GM19239 (cell line): ENCODE measurements at regions not wholly inside any gene's neighbourhood (a gene's known extent, or its start where the extent isn't known, plus 50 kb on each side); places are given as distances from the start of the nearest gene placed in this dataset.

Source experiments
- DNase-seq: peaks from one replicate; pipeline ENCODE4 v3.0.0; 2011; ENCODE audit warnings: low spot score; ENCODE audit not compliant: insufficient read length
- FAIRE-seq: peaks from 2 replicates; lab custom pipeline; 2011; peaks lifted over from hg19 to GRCh38; lab: Jason Lieb, UNC

DNA sequence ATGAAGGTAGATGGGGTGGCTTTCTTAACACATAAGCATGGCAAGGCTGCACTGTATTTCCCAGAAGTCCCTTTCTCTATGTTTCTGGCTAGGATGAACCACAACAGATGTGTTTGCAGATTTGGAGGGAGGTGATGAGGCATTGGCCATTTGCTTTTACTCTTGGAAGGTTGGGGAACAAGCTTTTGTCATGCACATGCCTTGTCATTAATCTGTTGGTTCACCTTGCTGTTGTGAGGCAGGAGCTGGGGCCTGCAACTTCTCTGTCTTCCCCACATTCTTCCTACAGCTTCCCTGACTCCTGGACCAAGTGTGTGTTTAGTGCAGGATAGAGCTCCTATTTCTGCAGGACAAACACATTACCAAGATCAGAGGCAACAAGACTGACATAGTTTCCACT, 326.2 kb upstream of the SPTLC3 start:
- FAIRE-seq (no peak), DNase-seq (no peak)

DNA sequence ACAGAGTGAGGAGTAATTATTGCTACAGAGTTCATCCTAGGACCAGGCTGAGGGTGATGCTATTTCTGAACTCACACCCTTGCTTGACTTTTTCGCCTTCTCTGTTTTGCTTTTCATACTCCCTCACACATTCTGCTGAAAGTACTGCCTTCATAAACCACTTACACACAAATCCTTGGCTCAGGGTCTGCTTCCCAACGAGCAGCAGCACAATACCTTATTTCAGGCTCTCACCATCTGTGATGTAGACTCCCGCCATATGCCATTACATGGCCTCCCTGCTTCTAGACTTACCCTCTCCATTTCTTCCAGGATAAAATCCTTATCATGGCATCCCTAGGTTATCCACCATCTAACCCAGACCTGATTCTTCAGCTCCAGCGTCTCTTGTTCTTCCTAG, 321.3 kb upstream of the SPTLC3 start:
- FAIRE-seq (no peak), DNase-seq (no peak)

DNA sequence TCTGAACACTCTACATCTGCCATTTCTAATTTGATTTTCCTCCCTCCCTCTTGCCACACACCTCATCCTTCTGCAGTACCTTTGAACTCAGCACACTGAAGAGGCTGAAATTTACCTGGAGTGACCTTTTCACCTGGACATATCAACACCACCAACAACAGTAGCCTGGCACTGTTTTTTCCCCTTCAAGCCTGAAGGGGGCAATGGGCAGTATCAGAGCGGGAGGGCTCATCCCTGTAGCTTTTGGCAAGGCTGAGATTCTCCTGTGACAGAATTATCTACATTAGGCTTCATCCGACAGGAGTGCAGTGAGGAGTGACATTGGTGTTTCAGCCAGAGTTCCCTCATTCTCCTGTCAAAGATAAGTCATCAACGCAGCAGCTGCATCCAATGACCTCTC, 312.8 kb upstream of the SPTLC3 start:
- no peak for DNase-seq
- FAIRE-seq: no peak

DNA sequence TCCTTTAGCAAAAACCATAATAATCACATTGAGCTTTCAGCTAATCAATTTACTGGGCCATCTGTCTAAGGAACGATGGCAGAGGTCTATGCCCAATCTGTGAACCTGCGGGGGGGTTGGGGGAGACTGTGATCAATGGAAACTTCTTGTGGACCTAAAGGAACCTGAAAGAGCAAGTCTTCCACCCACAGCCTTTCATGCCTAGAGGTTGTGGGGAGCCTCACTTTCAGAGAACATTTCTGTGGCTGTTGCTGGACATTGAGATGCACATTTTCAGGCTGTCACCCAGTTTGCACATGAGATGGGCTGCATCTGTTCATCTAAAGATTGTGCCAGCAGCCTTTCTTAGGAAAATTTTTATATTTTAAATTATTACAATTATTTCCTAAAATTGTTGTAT, 310.0 kb upstream of the SPTLC3 start:
- DNase-seq: no peak
- no peak for FAIRE-seq

DNA sequence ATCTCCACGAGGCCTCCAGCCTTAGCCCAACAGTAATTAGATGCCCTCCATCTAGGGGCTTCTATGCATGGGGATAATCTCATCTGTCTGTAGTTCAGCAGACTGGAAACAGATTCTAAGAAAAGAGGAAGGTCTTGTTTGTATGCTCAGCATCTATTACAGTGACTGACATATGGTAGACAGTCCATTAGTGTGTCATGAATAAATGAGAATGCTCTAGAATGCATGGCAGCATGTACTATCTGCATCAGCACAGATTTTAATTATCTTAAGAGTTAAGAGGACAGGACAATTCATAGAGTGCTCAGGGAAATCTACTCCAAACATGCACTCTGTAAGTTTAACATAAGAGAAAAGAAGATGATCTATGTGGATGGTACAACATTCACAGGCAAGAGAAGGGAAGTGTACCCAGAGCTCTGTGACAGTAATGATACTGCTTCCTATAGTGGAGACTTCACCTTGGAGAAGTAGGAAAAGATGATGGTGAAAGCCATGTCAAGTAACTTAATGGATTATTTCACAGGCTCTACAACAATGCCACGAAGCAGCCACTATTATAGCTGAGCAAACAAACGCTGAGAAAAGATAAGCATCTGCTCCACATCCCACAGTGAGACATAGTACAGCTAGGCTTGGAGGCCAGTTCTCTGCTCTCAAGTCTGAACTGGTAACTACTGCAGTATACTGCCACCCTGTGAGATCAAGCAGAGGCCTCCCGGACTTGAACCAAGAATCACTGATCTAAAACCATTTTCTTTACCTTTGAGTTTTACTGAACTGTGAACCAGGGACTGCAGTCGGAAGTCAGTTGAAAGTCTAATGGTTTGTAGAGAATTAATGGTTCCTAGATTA, 309.2 kb upstream of the SPTLC3 start:
- FAIRE-seq: no peak
- no peak for DNase-seq

DNA sequence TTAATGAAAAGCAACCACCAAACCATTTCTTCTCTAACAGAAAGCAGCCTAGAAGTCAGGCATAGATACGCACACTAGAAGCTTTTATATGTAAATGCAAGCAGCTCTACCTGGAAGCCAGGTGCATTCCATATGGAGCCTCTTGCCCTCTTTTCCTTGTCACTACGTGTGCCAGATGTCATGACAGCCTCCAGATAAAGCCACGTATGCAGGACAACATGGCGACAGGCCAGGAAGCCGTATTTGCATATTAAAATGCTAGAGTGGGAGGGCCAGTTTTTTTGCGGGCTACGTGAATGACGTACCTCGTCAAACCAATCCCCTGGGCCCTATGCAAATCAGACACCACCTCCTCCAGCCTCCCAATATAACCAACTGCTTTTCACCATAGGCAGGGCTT, 308.1 kb upstream of the SPTLC3 start:
- DNase-seq (no peak), FAIRE-seq (no peak)

DNA sequence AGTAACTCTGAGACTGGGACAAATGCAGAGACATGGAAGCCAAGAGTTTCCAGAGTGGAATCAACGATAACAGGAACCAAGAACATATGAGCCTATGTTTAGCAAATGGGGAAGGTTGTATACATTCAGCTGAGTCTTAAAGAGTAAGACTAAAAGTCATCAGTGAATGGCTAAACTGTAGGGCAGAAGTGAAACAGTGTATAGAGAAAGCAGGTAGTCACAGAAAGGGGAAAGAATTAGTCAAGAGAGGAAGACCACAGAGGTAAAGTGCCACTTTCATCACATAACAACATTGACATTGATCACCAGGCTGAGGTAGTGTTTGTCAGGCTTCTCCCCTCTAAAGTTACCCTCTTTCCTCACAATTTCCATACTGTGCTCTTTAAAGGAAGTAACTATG, 306.5 kb upstream of the SPTLC3 start:
- FAIRE-seq (no peak), DNase-seq (no peak)

DNA sequence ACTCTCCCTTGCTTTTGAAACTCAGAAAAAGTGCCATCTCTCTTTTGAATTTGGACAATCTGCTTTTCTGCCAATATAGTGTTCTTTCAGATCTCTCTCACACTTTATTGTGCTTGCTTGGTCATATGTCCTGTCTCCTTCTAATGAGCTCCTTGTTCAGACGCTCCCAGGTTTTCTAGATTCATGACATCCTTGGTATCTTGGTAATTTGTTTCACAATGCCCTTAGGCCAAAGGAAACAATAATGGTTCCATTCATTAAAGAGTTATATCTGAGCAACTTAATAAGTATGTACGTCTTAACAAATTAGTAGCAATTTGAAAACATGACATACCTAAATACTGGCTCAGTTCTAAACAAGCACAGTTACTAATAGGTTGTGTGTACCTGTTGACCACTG, 293.4 kb upstream of the SPTLC3 start:
- no peak for FAIRE-seq

DNA sequence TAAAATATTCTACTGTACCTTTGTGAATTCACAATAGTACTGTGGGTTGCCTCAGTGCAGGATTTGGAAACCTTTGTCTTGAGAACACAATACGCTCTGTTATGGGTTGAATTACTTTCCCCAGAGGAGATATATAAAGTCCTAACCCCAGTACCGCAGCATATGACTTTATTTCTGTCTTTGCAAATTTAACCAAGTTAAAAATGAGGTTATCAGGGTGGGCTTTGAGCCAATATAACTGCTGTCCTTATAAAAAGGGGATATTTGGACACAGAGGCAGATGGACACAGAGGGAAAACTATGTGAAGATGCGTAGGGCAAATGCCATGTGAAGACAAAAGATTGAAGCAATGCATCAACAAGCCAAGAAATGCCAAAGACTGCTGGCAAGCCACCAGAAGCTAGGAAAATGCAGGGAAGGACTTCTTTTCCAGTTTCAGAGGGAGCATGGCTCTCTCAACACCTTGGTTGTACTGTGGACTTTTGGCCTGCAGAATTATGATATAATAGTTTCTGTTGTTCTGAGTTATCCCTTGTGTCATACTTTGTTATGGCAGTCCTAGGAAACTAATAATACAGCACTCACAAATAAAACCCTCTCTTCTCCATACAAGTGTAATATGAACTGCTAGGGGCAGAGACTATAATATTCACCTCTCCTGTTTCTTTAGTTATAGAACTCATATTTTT, 292.6 kb upstream of the SPTLC3 start:
- FAIRE-seq (no peak), DNase-seq (no peak)

More for the DNA sequence above, 293.4 kb upstream of the SPTLC3 start:
- no peak for DNase-seq

DNA sequence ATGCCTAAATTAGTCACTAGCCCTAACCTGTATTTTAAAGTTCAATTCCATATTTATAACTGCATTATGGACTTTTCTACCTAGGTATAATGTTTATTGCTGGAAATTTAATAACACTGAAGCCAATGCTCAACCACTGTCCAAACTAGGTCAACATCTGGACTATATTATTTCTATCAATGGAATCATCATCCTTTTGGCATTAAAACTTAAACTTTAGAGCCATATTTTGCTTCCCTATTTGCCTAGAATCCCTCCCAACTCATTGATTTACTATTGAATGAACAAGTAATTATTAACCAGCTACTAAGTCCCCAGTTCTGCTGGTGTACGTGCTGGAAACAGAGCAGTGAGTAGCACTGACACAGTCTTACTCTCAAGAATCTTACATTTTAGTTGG, 291.7 kb upstream of the SPTLC3 start:
- FAIRE-seq: no peak

DNA sequence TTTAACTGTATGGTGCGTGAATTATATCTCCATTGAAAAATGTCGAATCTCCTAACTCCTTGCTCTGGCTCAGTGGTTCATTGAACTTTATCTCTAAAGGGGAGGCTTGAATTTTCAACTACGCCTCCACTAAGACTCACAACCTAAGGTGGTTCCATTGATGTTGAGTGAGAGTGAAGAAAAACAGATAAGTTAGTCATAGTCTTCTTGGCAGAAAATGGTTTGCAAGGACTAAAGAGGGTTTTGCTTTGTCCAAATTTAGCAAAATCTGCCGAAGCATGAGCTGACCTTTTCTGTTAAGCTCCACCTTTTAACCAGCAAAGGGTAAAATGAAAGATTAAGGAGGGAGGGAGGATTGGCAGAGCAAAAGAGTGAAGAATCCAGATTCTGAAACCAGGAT, 290.2 kb upstream of the SPTLC3 start:
- FAIRE-seq: no peak
- no peak for DNase-seq

More for the DNA sequence above, 291.7 kb upstream of the SPTLC3 start:
- DNase-seq: no peak

DNA sequence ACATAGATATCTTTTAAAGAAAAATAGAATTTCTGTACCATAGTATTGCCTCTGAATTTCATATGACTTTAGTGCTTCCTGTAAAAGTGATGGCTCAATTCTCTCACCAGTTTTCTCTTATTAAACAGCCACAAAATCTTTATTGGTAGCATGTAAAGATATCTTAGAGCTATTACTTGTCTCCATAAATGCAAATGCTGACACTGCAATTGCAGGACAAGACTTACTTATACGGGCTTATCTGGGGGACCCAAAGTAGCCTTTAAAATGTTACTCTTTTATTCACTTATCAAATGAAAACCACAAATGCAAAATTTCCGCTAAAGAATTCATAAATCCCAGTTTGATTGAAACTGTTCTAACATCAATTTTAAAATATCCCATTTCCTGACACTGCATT, 287.1 kb upstream of the SPTLC3 start:
- no peak for FAIRE-seq
- no peak for DNase-seq

DNA sequence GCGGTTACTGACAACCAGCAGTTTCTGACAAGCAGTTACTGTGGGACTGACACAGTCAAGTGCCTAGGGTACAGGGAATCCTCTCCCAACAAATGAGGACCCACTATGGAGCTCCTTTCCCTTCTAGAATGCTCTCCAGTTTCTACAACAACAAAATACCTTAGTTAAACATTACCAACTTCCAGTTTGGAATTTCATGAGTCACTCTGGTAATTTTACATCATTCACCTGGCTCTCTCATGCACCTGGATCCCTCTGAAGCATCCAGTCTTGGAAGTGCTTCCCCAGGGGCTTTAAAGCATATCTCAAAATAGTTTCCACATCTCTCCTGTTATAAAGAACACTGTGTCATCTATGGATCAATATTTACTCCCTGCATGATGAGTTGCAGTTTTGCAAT, 286.7 kb upstream of the SPTLC3 start:
- DNase-seq: no peak
- no peak for FAIRE-seq

DNA sequence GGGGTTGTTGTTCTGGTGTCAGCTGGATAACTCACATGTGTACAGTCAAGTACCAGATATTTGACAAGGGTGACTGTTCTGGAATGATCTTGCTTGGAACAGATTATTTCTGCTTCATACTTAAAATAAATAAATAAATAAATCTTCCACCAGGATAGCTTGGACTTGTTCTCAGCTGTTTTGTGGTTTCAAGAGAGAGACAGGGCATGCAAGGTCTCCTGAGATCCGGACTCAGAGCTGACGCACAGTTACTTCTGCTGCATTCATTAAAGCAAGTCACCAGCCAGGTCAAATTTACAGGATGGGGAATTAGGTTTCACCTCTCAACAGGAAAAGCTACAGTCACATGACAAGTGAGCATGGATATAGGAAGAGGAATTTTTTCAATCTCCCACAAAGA, 285.0 kb upstream of the SPTLC3 start:
- FAIRE-seq (no peak), DNase-seq (no peak)

DNA sequence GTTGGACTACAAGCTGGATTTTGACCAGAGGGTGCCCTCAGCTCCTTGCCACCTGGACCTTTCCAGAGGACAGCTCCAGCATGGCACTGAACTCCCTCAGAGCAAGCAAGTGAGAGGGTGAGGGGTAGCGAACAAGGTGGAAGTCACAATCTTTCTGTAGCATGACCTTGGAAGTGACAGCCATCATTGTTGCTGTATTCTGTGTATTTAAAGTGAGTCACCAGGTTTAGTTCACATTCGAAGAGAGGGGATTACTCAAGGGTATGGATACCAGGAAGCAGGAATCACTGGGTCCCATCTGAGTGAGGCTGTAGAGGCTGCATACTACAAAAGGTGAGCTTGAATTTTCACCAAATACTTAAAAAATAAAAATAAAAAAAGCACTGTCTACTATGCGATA, 280.0 kb upstream of the SPTLC3 start:
- DNase-seq (no peak), FAIRE-seq (no peak)

DNA sequence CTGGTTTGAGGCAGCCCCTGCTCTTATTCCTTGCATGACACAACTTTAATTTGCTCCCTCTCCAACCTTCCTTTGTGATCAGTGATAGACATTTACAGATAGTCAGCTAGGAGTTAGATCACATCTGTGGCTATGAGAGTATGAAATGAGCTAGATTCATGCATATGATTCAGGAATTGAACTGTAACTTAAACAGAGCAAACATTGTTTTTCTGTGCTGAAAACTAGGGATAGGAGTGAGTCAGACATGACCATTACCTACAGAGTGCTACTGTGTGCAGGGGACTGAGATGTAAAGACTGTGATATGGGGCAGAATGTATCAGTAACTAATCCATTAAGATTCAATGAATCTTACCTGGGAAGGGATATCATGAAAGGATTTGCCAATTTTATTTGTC, 279.4 kb upstream of the SPTLC3 start:
- DNase-seq (no peak), FAIRE-seq (no peak)

DNA sequence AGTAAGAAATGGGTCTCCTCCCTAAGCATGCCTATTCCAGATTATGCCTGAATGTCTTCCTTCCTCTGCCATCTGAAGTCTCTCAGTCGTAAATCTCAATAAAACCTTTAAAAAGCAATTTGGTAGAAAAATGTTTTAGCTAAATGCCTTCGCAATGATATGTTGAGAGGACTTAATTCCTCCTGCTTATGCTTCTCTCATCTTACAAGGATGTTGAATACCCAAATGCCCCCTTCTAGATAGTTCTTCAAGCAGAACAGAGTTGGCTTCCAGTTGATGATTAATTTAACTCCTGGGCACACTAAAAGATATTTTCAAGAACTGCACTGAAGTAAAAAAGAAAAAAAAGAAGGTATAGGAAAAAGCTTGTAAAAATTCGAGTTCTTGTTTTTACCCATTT, 275.0 kb upstream of the SPTLC3 start:
- FAIRE-seq: no peak

DNA sequence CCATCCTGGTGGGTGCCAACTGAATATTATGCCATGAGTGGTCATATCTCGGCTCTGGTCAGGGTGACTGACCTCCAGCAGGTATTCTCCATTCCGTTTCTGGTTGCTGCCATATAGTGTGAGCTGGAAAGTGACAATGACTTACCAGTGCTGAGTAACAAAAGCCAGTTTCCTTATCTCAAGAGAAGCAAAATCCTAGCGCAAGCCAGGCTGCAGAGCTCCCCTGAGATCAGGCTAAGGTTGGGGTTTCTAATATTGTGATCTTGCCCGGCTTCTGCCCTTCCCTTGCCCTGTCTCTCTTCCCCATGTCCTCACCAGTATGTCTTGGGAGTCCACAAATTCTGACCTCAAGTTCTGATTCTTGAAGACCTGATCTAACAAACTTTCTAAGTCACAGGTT, 271.3 kb upstream of the SPTLC3 start:
- FAIRE-seq (no peak), DNase-seq (no peak)

More for the DNA sequence above, 275.0 kb upstream of the SPTLC3 start:
- no peak for DNase-seq

DNA sequence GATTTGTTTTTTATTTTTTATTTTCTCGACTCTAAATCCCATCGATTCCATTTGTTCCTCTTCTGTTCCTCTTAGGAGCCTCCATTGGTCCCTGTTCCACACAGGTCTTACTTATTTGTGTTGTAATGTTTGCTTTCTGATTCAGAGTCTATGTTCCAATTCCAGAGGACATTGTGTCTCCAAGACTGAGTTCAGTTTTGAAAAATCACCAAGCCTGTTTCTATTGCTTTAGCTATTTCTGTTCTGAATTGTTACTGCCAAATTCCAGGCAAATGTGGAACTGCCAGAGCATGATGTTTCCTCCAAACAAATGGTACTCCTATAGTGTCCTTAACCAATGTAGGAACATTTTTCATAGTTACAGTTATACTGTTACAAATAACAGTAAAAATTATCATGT, 270.9 kb upstream of the SPTLC3 start:
- DNase-seq (no peak), FAIRE-seq (no peak)

DNA sequence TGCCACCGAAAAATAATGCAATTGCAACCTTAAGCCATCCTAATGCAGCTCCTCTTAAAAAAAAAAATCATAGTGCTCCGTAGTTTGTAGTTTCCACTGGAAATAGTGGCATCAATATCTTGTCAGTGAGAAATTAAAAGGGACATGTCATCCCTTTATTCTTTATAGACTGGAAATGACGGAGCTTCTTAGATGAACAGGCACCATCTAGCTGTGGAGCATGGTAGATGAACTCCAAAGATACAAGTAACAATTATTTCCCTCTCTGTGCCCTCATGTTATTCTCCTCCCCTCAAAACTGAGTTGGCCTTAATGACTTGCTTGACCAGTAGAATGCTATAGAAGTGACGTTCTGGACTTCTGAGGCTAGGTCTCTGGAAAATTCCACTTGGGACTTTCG, 268.1 kb upstream of the SPTLC3 start:
- no peak for DNase-seq

DNA sequence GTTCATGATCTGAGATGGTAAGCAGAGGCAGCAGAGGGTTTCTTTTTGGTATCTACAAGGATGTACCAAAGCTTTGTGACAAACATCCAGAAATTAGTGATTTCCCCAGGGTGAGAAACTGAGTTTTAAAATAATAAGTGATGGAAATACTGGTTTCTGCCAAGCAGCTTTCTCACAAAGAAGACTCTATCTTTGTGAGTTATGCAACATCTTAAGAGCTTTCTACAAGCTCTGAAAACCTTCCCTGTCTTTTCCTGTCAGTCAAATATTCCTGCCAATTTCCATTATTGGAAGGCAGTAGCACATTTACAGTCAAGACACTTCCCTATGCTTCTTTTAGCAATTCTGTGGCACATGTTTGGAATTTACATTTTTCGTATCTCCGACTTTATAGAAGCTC, 264.7 kb upstream of the SPTLC3 start:
- FAIRE-seq: no peak

More for the DNA sequence above, 268.1 kb upstream of the SPTLC3 start:
- FAIRE-seq: no peak

More for the DNA sequence above, 264.7 kb upstream of the SPTLC3 start:
- no peak for DNase-seq
